ENCODE measurements at regions not wholly inside any gene's neighbourhood (a gene's known extent, or its start where the extent isn't known, plus 50 kb on each side); places are given as distances from the start of the nearest gene placed in this dataset.

DNA sequence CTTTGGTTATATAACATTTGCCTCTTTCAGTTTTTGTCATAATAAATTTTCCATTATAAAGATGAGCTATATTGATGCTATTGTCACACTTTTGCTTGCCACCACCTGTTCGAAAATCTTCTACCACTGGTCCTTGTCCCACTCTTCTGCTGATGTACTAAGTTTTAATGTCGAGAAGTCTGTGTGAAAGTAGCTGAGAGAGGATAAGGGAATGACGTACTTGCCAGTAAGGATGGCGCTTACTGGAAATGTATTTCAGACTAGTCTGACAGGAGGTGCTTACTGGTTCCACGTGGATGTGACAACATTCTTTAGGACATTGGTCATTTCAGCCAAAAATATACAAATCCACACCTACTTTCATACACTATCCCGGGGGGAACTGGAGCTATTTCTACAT is 132.7 kb upstream of the NR3C2 start:
- ChIA-PET POLR2A (no interaction called here), CTCF (no interaction called here)
- Histone ChIP-seq H3K36me3 (ENCODE audit: control insufficient read depth in 2 of 2, insufficient read depth in 1 of 2, low read length in 2 of 2) (no peaks in the 10 kb centered on the region; a peak in 1 of 3 replicates), H3K27ac (ENCODE audit: extremely low read depth, low read depth, low read length) (no peak overlapping the region), H3K4me3 (ENCODE audit: low read depth, low read length) (no peak overlapping the region), H3K4me1 (ENCODE audit: control insufficient read depth, insufficient read depth, low read length) (no peaks in the 10 kb centered on the region), H3K9me3 (ENCODE audit: control insufficient read depth, insufficient read depth, low read depth, low read length) (no peaks in the 10 kb centered on the region)
- TF ChIP-seq, protein P1, sequence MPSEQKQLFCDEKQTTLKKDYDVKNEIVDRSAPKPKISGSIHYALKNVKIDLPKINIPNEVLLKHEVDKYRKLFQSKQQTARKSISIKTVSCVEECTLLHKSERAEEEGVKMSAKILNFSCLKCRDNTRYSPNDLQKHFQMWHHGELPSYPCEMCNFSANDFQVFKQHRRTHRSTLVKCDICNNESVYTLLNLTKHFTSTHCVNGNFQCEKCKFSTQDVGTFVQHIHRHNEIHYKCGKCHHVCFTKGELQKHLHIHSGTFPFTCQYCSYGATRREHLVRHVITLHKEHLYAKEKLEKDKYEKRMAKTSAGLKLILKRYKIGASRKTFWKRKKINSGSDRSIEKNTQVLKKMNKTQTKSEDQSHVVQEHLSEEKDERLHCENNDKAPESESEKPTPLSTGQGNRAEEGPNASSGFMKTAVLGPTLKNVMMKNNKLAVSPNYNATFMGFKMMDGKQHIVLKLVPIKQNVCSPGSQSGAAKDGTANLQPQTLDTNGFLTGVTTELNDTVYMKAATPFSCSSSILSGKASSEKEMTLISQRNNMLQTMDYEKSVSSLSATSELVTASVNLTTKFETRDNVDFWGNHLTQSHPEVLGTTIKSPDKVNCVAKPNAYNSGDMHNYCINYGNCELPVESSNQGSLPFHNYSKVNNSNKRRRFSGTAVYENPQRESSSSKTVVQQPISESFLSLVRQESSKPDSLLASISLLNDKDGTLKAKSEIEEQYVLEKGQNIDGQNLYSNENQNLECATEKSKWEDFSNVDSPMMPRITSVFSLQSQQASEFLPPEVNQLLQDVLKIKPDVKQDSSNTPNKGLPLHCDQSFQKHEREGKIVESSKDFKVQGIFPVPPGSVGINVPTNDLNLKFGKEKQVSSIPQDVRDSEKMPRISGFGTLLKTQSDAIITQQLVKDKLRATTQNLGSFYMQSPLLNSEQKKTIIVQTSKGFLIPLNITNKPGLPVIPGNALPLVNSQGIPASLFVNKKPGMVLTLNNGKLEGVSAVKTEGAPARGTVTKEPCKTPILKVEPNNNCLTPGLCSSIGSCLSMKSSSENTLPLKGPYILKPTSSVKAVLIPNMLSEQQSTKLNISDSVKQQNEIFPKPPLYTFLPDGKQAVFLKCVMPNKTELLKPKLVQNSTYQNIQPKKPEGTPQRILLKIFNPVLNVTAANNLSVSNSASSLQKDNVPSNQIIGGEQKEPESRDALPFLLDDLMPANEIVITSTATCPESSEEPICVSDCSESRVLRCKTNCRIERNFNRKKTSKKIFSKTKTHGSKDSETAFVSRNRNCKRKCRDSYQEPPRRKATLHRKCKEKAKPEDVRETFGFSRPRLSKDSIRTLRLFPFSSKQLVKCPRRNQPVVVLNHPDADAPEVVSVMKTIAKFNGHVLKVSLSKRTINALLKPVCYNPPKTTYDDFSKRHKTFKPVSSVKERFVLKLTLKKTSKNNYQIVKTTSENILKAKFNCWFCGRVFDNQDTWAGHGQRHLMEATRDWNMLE (tag by site-specific recombination; conservative IDR thresholded peaks at IDR 0.05; ENCODE audit: low read depth) = no peak
- TF ChIP-seq ZNF19 (tag by site-specific recombination; IDR thresholded peaks at IDR 0.05; ENCODE audit: low read depth) = no peak
- no peak for TF ChIP-seq ZNF768 (tag by site-specific recombination; IDR thresholded peaks at IDR 0.05)
- TF ChIP-seq SP2 (tag by site-specific recombination; IDR thresholded peaks at IDR 0.05) = no peak
- no peak for TF ChIP-seq KLF16 (tag by site-specific recombination; IDR thresholded peaks at IDR 0.05)
- TF ChIP-seq, protein P2, sequence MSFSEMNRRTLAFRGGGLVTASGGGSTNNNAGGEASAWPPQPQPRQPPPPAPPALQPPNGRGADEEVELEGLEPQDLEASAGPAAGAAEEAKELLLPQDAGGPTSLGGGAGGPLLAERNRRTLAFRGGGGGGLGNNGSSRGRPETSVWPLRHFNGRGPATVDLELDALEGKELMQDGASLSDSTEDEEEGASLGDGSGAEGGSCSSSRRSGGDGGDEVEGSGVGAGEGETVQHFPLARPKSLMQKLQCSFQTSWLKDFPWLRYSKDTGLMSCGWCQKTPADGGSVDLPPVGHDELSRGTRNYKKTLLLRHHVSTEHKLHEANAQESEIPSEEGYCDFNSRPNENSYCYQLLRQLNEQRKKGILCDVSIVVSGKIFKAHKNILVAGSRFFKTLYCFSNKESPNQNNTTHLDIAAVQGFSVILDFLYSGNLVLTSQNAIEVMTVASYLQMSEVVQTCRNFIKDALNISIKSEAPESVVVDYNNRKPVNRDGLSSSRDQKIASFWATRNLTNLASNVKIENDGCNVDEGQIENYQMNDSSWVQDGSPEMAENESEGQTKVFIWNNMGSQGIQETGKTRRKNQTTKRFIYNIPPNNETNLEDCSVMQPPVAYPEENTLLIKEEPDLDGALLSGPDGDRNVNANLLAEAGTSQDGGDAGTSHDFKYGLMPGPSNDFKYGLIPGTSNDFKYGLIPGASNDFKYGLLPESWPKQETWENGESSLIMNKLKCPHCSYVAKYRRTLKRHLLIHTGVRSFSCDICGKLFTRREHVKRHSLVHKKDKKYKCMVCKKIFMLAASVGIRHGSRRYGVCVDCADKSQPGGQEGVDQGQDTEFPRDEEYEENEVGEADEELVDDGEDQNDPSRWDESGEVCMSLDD (tag by site-specific recombination; IDR thresholded peaks at IDR 0.05) = no peak
- TF ChIP-seq ZNF37A (tag by site-specific recombination; IDR thresholded peaks at IDR 0.05) = no peak
- no peak for TF ChIP-seq ZNF529 (tag by site-specific recombination; IDR thresholded peaks at IDR 0.05; ENCODE audit: insufficient replicate concordance)
- no peak for TF ChIP-seq ZSCAN30 (tag by site-specific recombination; IDR thresholded peaks at IDR 0.05)
- TF ChIP-seq ZNF548 (tag by site-specific recombination; IDR thresholded peaks at IDR 0.05) = no peak
- no peak for TF ChIP-seq ZNF837 (tag by site-specific recombination; IDR thresholded peaks at IDR 0.05)
- TF ChIP-seq, protein P3, sequence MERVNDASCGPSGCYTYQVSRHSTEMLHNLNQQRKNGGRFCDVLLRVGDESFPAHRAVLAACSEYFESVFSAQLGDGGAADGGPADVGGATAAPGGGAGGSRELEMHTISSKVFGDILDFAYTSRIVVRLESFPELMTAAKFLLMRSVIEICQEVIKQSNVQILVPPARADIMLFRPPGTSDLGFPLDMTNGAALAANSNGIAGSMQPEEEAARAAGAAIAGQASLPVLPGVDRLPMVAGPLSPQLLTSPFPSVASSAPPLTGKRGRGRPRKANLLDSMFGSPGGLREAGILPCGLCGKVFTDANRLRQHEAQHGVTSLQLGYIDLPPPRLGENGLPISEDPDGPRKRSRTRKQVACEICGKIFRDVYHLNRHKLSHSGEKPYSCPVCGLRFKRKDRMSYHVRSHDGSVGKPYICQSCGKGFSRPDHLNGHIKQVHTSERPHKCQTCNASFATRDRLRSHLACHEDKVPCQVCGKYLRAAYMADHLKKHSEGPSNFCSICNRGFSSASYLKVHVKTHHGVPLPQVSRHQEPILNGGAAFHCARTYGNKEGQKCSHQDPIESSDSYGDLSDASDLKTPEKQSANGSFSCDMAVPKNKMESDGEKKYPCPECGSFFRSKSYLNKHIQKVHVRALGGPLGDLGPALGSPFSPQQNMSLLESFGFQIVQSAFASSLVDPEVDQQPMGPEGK (tag by site-specific recombination; IDR thresholded peaks at IDR 0.05) = no peak
- TF ChIP-seq, protein P4, sequence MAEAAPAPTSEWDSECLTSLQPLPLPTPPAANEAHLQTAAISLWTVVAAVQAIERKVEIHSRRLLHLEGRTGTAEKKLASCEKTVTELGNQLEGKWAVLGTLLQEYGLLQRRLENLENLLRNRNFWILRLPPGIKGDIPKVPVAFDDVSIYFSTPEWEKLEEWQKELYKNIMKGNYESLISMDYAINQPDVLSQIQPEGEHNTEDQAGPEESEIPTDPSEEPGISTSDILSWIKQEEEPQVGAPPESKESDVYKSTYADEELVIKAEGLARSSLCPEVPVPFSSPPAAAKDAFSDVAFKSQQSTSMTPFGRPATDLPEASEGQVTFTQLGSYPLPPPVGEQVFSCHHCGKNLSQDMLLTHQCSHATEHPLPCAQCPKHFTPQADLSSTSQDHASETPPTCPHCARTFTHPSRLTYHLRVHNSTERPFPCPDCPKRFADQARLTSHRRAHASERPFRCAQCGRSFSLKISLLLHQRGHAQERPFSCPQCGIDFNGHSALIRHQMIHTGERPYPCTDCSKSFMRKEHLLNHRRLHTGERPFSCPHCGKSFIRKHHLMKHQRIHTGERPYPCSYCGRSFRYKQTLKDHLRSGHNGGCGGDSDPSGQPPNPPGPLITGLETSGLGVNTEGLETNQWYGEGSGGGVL (tag by site-specific recombination; IDR thresholded peaks at IDR 0.05) = no peak
- TF ChIP-seq MZF1 (tag by site-specific recombination; IDR thresholded peaks at IDR 0.05; ENCODE audit: borderline replicate concordance) = no peak
- TF ChIP-seq ZNF670 (tag by site-specific recombination; IDR thresholded peaks at IDR 0.05; ENCODE audit: low read depth) = no peak
- no peak for TF ChIP-seq ZNF629 (tag by site-specific recombination; IDR thresholded peaks at IDR 0.05)
